PC-3 (cell line): ENCODE measurements at regions not wholly inside any gene's neighbourhood (a gene's known extent, or its start where the extent isn't known, plus 50 kb on each side); places are given as distances from the start of the nearest gene placed in this dataset.

Experiments used
- EZH2 ChIP-seq: fragments of 300-600 bp; sonication (generic); IDR thresholded peaks from one replicate; pipeline ENCODE4 v1.6.1; 2017; ENCODE audit warnings: antibody characterized with exemption, mild to moderate bottlenecking, low read length; ENCODE audit not compliant: unreplicated experiment
- EZH2phosphoT487 ChIP-seq: fragments of 300-600 bp; sonication (generic); IDR thresholded peaks from 2 replicates; pipeline ENCODE4 v1.6.1; 2018; ENCODE audit warnings: mild to moderate bottlenecking, antibody characterized with exemption, low read length, borderline replicate concordance
- TF ChIP-seq, protein P1 (sequence below): fragments of 300-600 bp; sonication (generic); conservative IDR thresholded peaks from 2 replicates; pipeline ENCODE4 v1.5.1; 2017; ENCODE audit warnings: antibody characterized with exemption, low read depth, mild to moderate bottlenecking, low read length

DNA sequence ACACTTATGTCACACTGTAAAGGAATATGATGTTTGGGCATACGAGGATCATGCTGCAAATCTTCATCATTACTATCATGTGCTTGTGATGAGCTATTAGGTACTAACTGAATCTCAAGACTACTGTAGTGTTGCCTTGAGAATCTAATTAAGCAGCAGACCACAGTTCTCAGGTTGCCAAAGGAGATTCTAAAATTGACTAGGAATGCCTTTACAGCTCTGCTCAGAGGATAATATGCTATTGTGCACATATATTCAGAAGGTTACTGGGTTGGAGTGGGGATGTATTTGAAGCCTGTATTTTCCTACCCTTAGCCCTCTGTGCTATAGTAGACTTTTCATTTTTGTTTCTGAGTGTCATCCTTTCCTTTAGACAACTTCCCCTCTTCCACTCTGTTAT, 175.1 kb downstream of the CDH19 start:
- TF ChIP-seq, protein P1, sequence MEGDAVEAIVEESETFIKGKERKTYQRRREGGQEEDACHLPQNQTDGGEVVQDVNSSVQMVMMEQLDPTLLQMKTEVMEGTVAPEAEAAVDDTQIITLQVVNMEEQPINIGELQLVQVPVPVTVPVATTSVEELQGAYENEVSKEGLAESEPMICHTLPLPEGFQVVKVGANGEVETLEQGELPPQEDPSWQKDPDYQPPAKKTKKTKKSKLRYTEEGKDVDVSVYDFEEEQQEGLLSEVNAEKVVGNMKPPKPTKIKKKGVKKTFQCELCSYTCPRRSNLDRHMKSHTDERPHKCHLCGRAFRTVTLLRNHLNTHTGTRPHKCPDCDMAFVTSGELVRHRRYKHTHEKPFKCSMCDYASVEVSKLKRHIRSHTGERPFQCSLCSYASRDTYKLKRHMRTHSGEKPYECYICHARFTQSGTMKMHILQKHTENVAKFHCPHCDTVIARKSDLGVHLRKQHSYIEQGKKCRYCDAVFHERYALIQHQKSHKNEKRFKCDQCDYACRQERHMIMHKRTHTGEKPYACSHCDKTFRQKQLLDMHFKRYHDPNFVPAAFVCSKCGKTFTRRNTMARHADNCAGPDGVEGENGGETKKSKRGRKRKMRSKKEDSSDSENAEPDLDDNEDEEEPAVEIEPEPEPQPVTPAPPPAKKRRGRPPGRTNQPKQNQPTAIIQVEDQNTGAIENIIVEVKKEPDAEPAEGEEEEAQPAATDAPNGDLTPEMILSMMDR: no peak
- TF ChIP-seq EZH2phosphoT487 (no peak), EZH2 (no peak)
